A673 (cell line): ENCODE measurements at regions not wholly inside any gene's neighbourhood (a gene's known extent, or its start where the extent isn't known, plus 50 kb on each side); places are given as distances from the start of the nearest gene placed in this dataset.

Experiments used
- BruUV-seq: library from RNA; stranded (reverse); fragments of 400-500 nt; replicated peaks from 2 replicates; lab custom pipeline; 2021; lab: Mats Ljungman, UMichigan
- CTCF ChIA-PET: fragments of 300-600 bp; sonication (Branson Sonifier 250); formaldehyde crosslinking; loops from one replicate; lab custom pipeline; 2022; ENCODE audit warnings: antibody characterized with exemption; lab: Charles Lee
- POLR2A ChIA-PET: fragments of 300-600 bp; sonication (Branson Sonifier 250); formaldehyde crosslinking; loops from one replicate; lab custom pipeline; 2022; ENCODE audit warnings: antibody characterized with exemption; ENCODE audit not compliant: low non-redundant PET; lab: Charles Lee
- DNase-seq: peaks from one replicate; pipeline ENCODE4 v3.0.0-alpha.2; 2015; ENCODE audit warnings: low spot score
- H3K27ac ChIP-seq: fragments of 200-600 bp; sonication (generic); 2 replicates; pipeline ENCODE4 v1.5.1; 2016; ENCODE audit warnings: mixed run types, low read depth, mild to moderate bottlenecking, mixed read lengths, antibody characterized with exemption, low read length; ENCODE audit not compliant: poor library complexity, severe bottlenecking
- H3K27me3 ChIP-seq: fragments of 200-600 bp; sonication (generic); replicated peaks from 2 replicates; pipeline ENCODE4 v1.6.1; 2017; ENCODE audit warnings: mixed run types, low read depth, mild to moderate bottlenecking, mixed read lengths, antibody characterized with exemption, low read length; ENCODE audit not compliant: insufficient read depth, poor library complexity
- H3K36me3 ChIP-seq: fragments of 200-600 bp; sonication (generic); 2 replicates; pipeline ENCODE4 v1.6.1; 2016; ENCODE audit warnings: mixed run types, mild to moderate bottlenecking, mixed read lengths, antibody characterized with exemption, low read length; ENCODE audit not compliant: insufficient read depth, poor library complexity, severe bottlenecking
- H3K4me1 ChIP-seq: fragments of 200-600 bp; sonication (generic); 2 replicates; pipeline ENCODE4 v1.6.1; 2017; ENCODE audit warnings: mixed run types, mild to moderate bottlenecking, mixed read lengths, antibody characterized with exemption, low read length; ENCODE audit not compliant: insufficient read depth, poor library complexity, severe bottlenecking
- H3K4me3 ChIP-seq: fragments of 200-600 bp; sonication (generic); 2 replicates; pipeline ENCODE4 v1.5.1; 2016; ENCODE audit warnings: low read depth, mixed run types, mild to moderate bottlenecking, mixed read lengths, low read length; ENCODE audit not compliant: poor library complexity, severe bottlenecking
- H3K9me3 ChIP-seq: fragments of 200-600 bp; sonication (generic); 2 replicates; pipeline ENCODE4 v1.6.1; 2016; ENCODE audit warnings: mixed run types, low read depth, mild to moderate bottlenecking, mixed read lengths, antibody characterized with exemption, low read length; ENCODE audit not compliant: poor library complexity, severe bottlenecking
- CTCF ChIP-seq: fragments of 300-800, 200-600 bp; sonication (generic); conservative IDR thresholded peaks from 2 replicates; pipeline ENCODE4 v1.5.1; 2017; ENCODE audit warnings: low read depth, mild to moderate bottlenecking, antibody characterized with exemption, low read length, moderate library complexity, mixed read lengths
- EZH2 ChIP-seq: fragments of 200-600 bp; sonication (generic); IDR thresholded peaks from 2 replicates; pipeline ENCODE4 v1.6.1; 2017; ENCODE audit warnings: borderline replicate concordance, low read depth, mild to moderate bottlenecking, mixed read lengths, antibody characterized with exemption, low read length; ENCODE audit not compliant: poor library complexity, severe bottlenecking
- intact Hi-C: fragments of 100-400 bp; cut with micrococcal nuclease; formaldehyde crosslinking; loops from one replicate; pipeline ENCODE4 v1.10.0; 2022; ENCODE audit not compliant: unreplicated experiment

GRCh38 chr15:66620341-66620740, 54.5 kb upstream of the LCTL start:
- TF ChIP-seq CTCF (no peak), EZH2 (no peak)
- intact Hi-C loops = no loop called here
- H3K27ac ChIP-seq = no peak overlapping the region
- ChIA-PET POLR2A (no interaction called here), CTCF (interaction anchor here (1.1 kb wide), 1 partner anchor 231 kb away, joined by 3 read pairs; no protein-coding TSS in a partner anchor)
- no peak for DNase-seq
- H3K9me3 ChIP-seq = no peaks in the 10 kb centered on the region
- no peak overlapping the region for H3K4me3 ChIP-seq
- peaks cover 32% of the 10 kb centered on the region for H3K4me1 ChIP-seq
- no peaks in the 10 kb centered on the region for H3K36me3 ChIP-seq
- no TSS peak for BruUV-seq
- H3K27me3 ChIP-seq = no peaks in the 10 kb centered on the region

GRCh38 chr15:66620744-66621344, 55.0 kb upstream of the LCTL start:
- POLR2A ChIA-PET = no interaction called here
- TF ChIP-seq EZH2 = no peak
- no peak for TF ChIP-seq CTCF
- BruUV-seq = no TSS peak
- Histone ChIP-seq H3K27ac (no peak overlapping the region), H3K27me3 (no peaks in the 10 kb centered on the region), H3K9me3 (no peaks in the 10 kb centered on the region), H3K4me1 (peaks cover 32% of the 10 kb centered on the region), H3K4me3 (no peak overlapping the region), H3K36me3 (no peaks in the 10 kb centered on the region)
- CTCF ChIA-PET = interaction anchor here (1.1 kb wide), 1 partner anchor 231 kb away, joined by 3 read pairs; no protein-coding TSS in a partner anchor
- no peak for DNase-seq
- intact Hi-C loops = no loop called here

GRCh38 chr15:66621491-66622467, 56.0 kb upstream of the LCTL start:
- TF ChIP-seq CTCF (no peak), EZH2 (no peak)
- no peak overlapping the region for H3K4me3 ChIP-seq
- intact Hi-C loops = no loop called here
- H3K36me3 ChIP-seq = no peaks in the 10 kb centered on the region
- ChIA-PET CTCF (interaction anchor here (0.6 to 1.1 kb wide), 2 partner anchors 230 to 1316 kb away, joined by 3 to 11 read pairs; no protein-coding TSS in a partner anchor), POLR2A (no interaction called here)
- H3K27me3 ChIP-seq = no peaks in the 10 kb centered on the region
- H3K9me3 ChIP-seq = no peaks in the 10 kb centered on the region
- H3K4me1 ChIP-seq = peaks cover 32% of the 10 kb centered on the region
- no peak overlapping the region for H3K27ac ChIP-seq
- DNase-seq = peak; percentile 34
- BruUV-seq = no TSS peak
